ENCODE measurements at regions not wholly inside any gene's neighbourhood (a gene's known extent, or its start where the extent isn't known, plus 50 kb on each side); places are given as distances from the start of the nearest gene placed in this dataset.
A peak's percentile ranks its signal among the peaks of the same experiment; 100 is the strongest.
"Not testable (repeated sequence)": the region's sequence is repeated elsewhere in the genome, so short reads cannot be mapped to it uniquely, and the experiment has no call there.

- no peak for DNase-seq (ENCODE audit: low spot score)
Measured at GRCh38 chr1:8142955-8143629, 117.0 kb upstream of the ERRFI1 start.

DNA sequence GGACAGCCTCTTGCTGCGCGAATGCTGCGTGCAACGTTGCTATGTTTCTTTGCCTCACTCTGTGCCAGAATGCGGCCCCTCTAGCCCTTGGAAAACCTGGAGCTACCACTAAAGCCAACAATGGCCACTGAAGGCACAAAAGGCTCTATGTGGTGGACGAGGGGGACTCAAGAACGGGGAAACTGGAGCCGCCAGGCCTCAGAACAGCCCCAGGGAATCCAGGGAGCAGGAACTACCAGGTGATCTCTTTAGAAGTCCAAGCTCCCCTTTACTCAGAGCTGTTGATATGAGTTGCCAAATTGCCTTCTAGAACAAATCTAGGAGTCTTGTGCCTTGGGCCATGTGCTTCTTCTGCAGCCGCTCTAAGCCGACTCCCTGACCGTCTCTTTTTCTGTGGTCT is 113.8 kb upstream of the ERRFI1 start:
- no peak for DNase-seq (ENCODE audit: low spot score)

DNA sequence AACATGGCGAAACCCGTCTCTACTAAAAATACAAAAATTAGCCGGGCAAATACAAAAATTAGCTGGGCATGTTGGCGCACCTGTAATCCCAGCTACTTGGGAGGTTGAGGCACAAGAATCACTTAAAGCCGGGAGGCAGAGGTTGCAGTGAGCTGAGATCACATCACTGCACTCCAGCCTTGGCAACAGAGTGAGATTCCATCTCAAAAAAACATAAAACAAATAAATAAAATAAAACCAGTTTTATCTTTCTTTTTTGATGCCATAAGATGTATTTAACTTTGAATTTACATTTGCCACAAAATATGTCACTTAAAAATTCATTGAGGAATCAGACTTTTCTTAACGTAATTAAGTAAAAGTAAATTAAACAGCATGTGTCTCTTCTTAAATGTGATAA is 113.3 kb upstream of the ERRFI1 start:
- DNase-seq (ENCODE audit: low spot score): no peak

DNA sequence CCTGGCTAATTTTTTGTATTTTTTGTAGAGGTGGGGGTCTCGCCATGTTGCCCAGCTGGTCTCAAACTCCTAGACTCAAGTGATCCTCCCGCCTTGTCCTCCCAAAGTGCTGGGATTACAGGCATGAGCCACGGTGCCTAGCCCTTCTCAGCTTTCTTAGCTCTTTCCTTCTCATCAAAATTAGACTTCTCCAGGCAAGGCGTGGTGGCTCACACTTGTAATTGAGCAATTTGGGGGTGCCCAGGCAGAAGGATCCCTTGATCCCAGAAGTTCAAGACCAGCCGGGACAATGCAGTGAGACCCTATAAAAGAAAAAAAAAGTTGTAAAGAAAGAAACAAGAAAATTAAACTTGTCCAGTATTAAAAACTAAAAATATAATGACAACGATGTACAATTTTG is 112.6 kb upstream of the ERRFI1 start:
- DNase-seq (ENCODE audit: low spot score): no peak

GRCh38 chr1:8137481-8138244 is 111.6 kb upstream of the ERRFI1 start:
- peak; percentile 11 for DNase-seq (ENCODE audit: low spot score)

DNA sequence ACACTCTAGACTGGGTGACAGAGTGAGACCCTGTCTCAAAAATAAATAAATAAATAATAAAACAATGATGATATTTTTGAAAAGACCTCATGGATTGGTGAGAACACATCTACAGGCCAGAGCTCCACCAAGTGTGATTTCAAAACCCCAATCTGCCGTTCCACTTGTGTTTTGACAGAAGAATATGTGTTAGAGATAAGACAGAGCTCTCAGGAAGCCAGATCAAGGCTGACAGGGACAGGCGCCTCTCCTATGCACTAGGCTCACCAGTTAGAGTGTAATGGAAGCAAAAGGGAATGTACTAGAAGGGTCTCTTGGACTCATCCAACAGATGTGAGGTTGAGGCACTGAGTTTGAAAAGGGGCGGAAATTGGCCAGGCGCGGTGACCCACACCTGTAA is 110.7 kb upstream of the ERRFI1 start:
- DNase-seq (ENCODE audit: low spot score): no peak

DNA sequence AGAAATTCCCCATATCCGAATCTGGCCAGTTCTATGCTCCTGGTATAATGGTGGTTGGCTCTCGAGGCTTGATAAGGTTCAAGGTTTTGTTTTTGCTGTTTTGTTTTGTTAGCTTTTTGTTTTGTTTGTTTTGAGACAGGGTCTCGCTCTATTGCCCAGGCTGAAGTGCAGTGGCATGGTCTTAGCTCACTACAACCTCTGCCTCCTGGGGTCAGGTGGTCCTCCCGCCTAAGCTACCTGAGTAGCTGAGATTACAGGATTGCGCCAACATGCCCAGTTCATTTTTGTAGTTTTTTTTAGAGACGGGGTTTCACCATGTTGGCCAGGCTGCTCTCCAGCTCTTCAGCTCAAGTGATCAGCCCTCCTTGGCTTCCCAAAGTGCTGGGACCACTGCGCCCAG is 109.1 kb upstream of the ERRFI1 start:
- DNase-seq (ENCODE audit: low spot score): no peak

DNA sequence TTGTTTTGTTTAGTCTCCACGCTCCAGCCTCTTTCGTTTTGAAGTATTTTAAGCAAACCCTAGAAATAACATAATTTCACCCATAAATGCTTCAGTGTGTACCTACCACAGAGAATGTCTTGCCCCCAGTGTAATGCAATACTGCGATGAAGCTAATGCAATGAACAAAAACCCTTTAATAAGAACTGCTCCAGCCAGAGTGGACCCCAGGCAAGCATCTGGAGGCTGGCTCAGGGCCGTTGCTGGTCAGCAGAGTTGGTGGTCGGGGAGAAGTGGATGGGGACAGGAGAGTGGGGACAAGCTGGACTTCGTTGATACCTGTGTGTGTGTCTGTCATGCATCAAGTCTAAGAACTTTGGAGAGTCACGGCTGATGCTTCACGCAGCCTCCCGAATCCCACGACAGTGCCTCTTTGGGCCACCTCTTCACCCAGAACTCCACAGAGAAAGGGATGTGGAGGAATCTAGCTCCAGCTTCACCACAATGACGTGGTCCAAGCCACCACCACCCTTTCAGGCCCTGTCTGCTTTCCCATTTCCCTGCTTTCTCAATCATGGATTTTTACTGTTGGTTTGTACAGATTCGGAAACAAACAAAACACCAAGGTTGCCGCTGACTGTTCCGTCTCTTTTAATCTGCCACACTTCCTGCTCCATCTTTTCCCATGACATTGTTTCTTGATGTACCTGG is 108.6 kb upstream of the ERRFI1 start:
- no peak for DNase-seq (ENCODE audit: low spot score)

DNA sequence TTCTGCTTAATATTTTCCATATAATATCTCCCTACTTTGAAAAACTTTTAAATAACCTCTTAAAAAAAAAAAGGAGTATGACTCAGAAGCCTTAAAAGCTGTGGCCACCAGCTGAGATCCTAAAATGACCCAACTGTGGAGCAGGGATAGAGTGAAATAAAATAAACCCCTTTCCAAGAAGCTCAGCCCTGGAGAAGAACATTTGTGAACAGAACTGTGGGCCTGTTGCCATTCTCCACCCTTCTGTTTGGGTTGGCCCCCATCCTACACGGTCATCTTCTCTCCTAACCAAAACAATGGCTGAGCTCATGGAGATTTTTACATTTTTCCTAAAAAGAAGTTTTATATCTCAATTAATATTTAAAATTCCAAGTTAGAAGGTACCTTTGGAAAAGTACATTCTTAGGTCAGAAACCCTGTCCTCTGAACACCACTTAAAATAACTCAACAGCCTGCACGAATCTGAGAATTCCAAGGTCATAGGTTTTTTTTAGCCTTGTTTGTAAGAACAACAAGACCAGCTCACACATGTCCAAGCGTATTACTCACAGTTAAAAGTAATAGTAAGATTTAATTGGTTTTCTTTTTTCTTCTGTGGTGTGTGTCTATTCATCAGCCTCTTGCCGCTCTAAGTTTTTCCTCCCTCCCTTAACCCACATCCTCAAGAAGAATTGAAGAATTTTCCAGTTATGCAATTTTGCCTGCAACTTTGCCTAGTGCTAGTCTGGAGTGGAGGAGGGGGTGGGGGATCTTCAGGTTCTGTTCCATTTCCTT is 107.7 kb upstream of the ERRFI1 start:
- DNase-seq (ENCODE audit: low spot score): no peak

DNA sequence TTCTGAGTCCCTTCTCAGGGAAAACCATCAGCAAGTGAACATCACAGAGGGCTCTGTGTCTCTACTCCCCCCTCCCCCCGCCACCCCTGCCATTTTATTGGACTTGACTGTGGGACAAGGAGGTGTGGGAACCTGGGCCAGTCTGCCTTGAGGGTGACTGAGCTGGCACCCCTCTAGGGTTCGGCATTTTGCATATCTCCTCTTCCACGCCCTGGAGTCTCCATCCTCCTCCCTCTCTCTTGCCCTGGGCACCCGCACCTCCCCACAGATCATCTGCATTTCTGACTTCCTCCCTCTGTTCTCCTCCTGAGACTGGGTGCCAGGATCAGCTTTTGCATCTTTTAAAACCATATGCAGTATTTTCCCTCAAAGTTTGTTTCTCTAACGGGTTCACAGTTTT is 107.1 kb upstream of the ERRFI1 start:
- DNase-seq (ENCODE audit: low spot score): no peak

- no peak for DNase-seq (ENCODE audit: low spot score)
Measured at GRCh38 chr1:8127171-8127641, 101.1 kb upstream of the ERRFI1 start.

DNA sequence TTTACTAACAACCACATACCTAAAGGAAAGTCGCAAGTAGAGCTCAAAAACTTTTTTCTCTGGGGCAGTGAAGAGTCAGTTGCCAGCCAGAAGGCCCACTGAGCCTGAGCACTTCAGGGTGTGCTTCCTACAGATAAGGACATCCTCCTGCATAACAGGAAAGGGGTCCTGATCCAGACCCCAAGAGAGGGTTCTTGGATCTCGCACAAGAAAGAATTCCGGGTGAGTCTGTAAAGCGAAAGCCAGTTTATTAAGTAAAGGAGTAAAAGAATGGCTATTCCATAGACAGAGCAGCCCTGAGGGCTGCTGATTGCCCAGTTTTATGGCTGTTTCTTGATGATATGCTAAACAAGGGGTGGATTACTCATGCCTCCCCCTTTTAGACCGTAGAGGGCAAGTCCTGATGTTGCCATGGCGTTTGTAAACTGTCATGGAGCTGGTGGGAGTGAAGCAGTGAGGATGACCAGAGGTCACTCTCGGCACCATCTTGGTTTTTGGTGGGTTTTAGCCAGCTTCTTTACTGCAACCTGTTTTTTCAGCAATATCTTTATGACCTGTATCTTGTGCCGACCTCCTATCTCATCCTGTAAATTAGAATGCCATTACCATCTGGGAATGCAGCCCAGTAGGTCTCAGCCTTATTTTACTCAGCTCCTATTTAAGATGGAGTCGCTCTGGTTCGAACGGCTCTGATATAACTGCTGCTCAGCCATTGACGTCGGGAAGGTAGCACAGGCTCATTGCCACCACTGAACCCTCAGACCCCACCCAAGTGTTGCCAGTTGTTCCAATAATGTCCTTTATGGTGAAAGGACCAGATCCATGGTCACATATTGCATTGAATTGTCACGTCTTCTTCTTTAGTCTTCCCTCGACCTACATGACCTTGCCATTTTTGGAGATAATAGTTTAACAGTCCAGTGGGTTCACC is 96.6 kb upstream of the ERRFI1 start:
- no peak for DNase-seq (ENCODE audit: low spot score)

DNA sequence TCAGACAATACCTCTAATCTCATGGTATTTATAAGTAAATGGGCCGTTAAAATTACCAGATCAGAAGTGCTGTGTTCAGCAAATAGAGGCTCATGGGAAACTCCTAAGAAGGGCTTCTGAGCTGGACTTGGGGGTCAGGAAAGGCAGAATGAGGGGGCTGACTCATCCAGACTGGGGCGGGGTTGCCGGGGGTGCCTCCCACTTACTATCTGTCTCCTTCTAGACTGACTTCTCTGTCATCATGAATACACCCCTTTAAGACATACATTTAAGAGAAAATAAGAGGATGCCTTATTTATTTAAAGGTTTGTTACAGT is 96.0 kb upstream of the ERRFI1 start:
- no peak for DNase-seq (ENCODE audit: low spot score)

DNA sequence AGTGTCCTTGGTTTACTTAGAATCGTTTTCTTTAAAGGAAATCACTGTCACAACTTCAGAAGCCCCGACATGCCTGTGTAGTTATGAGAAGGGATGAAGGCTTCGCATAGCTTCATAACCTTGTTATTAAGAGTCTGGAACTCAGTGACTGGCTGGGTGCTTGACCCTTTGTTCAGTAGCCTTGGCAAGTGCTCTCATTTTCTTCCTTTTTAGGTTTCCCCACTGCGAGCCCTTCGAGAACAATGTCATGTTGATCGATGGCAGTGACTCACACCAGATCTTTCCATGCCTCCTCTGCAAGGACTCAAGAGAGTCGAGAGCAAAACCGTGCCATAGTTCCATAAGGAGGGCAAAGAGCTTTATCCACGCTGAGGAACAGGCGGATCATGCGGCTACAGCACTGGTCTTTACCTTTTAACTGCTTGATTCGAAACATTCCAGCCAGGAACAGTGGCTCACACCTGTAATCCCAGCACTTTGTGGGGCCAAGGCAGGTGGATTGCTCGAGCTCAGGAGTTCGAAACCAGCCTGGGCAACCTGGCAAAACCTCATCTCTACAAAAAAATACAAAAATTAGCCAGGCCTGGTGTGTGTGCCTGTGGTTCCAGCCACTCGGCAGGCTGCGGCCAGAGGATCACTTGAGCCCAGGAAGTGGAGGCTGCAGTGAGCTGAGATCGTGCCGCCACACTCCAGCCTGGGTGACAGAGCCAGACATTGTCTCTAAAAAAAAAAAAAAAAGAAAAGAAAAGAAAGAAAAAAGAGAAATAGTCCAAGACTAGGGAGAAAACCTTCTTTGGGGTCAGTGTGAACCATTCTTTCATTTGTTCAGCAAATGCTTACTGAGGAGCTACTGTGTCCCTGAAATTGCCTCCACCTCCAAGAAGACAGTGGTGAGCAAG is 95.4 kb upstream of the ERRFI1 start:
- peak; percentile 35 for DNase-seq (ENCODE audit: low spot score)

- peak; percentile 5 for DNase-seq (ENCODE audit: low spot score)
Measured at GRCh38 chr1:8120693-8121260, 94.7 kb upstream of the ERRFI1 start.

GRCh38 chr1:8118736-8119135 is 92.6 kb upstream of the ERRFI1 start:
- not testable (repeated sequence) for DNase-seq (ENCODE audit: low spot score)

DNA sequence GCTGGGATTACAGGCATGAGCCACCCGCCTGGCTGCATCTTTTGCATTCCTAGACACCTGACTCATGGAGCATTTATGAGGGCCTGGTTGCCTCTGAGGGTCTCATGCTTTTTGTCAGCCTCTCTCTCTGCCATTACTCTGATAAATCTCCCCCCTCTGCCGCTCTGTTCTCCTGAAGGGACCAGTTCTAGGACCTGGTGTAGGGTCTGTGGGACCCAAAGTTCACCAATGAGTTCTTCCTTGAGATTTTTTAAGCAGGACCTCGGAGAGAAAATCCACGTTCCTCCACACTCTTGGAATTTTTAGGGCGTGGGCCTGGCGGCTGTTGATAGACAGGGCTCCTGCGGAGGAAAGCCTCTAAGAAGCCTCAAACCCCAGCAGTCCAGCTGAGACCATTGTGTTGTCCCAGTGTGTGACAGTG is 91.9 kb upstream of the ERRFI1 start:
- peak; percentile 57 for DNase-seq (ENCODE audit: low spot score)

DNA sequence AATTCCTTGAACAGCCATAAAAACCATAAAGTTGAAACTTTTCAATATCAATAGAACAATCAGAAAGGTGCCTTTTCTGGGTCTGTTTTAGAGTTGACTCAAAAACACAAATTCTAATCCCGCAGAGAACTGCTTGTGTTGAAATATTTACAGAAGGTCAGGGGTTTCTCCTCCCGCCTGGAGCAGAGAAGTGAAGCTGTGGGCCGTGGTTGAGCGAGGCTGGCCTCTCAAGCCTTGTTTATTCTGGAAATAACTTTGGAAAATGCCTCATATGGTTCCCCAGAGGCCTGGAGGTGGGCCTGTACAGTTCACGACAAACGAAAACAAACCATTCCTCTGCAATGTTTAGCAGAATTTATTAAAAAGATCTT is 90.8 kb upstream of the ERRFI1 start:
- no peak for DNase-seq (ENCODE audit: low spot score)

DNA sequence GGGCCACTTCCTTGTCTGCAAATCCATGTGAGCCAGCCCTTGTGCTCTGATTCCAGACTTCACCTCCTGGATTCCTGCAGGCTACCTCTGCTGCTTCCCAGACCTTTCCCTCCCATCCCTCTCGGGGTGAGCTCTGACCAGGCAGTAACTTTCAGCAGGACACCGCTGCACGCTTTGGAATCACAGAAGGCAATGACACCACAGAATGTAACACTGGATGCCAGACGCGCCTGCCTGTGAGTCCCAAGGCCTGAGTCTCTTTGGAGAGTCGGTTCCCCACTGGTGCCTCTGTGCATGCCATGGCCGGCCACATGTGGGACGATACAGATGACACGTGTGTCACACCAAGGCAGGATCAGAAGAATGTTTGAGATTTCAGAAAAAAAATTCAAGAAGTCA is 89.7 kb upstream of the ERRFI1 start:
- no peak for DNase-seq (ENCODE audit: low spot score)
